EH (cell line): ENCODE measurements at regions not wholly inside any gene's neighbourhood (a gene's known extent, or its start where the extent isn't known, plus 50 kb on each side); places are given as distances from the start of the nearest gene placed in this dataset.
"Not testable (repeated sequence)": the region's sequence is repeated elsewhere in the genome, so short reads cannot be mapped to it uniquely, and the experiment has no call there.

Source experiments
- DNase-seq: peaks from one replicate; pipeline ENCODE4 v3.0.0-alpha.2; 2015; ENCODE audit warnings: low read depth

- no peak for DNase-seq
Observed at GRCh38 chr1:238457610-238458009, 566.9 kb upstream of the ZP4 start.

- DNase-seq, result no peak
Observed at GRCh38 chr1:238451781-238452310, 561.1 kb upstream of the ZP4 start.

- no peak for DNase-seq
Observed at GRCh38 chr1:238450976-238451375, 560.3 kb upstream of the ZP4 start.

- no peak for DNase-seq
Observed at GRCh38 chr1:238443687-238444086, 553.0 kb upstream of the ZP4 start.

GRCh38 chr1:238439511-238439910 lies 548.8 kb upstream of the ZP4 start:
- no peak for DNase-seq

GRCh38 chr1:238438311-238439270 lies 547.9 kb upstream of the ZP4 start:
- no peak for DNase-seq

GRCh38 chr1:238429703-238430102 lies 539.0 kb upstream of the ZP4 start:
- DNase-seq, result not testable (repeated sequence)

GRCh38 chr1:238419209-238419608 lies 528.5 kb upstream of the ZP4 start:
- no peak for DNase-seq

- DNase-seq, result peak; percentile 31
Observed at GRCh38 chr1:238409932-238410331, 519.2 kb upstream of the ZP4 start.

- peak; percentile 62 for DNase-seq
Observed at GRCh38 chr1:238409191-238409850, 518.6 kb upstream of the ZP4 start.

GRCh38 chr1:238408737-238409136 lies 518.0 kb upstream of the ZP4 start:
- DNase-seq, result no peak

- DNase-seq, result no peak
Observed at GRCh38 chr1:238406098-238406860, 515.6 kb upstream of the ZP4 start.

- no peak for DNase-seq
Observed at GRCh38 chr1:238404921-238405320, 514.2 kb upstream of the ZP4 start.

- DNase-seq, result no peak
Observed at GRCh38 chr1:238404481-238404880, 513.8 kb upstream of the ZP4 start.

- no peak for DNase-seq
Observed at GRCh38 chr1:238401144-238401543, 510.4 kb upstream of the ZP4 start.

- no peak for DNase-seq
Observed at GRCh38 chr1:238399558-238399957, 508.8 kb upstream of the ZP4 start.

- no peak for DNase-seq
Observed at GRCh38 chr1:238396140-238396539, 505.4 kb upstream of the ZP4 start.

- DNase-seq, result no peak
Observed at GRCh38 chr1:238384381-238384780, 493.7 kb upstream of the ZP4 start.

- DNase-seq, result no peak
Observed at GRCh38 chr1:238380167-238380566, 489.4 kb upstream of the ZP4 start.

- not testable (repeated sequence) for DNase-seq
Observed at GRCh38 chr1:238379446-238379845, 488.7 kb upstream of the ZP4 start.

GRCh38 chr1:238377280-238377919 lies 486.7 kb upstream of the ZP4 start:
- no peak for DNase-seq

- no peak for DNase-seq
Observed at GRCh38 chr1:238370599-238370998, 479.9 kb upstream of the ZP4 start.
